Keratinocyte (primary cell): ENCODE measurements at regions not wholly inside any gene's neighbourhood (a gene's known extent, or its start where the extent isn't known, plus 50 kb on each side); places are given as distances from the start of the nearest gene placed in this dataset.

Experiments
- CTCF ChIP-seq, 3 experiments: IDR thresholded peaks in 1 of 3; conservative IDR thresholded peaks in 1 of 3; optimal IDR thresholded peaks in 1 of 3; 2 replicates in 2 of 3; 3 replicates in 1 of 3; pipeline versions ENCODE3 to v1.5.1; 2011; ENCODE audit warnings: low read length in 3 of 3, mild to moderate bottlenecking in 3 of 3, moderate library complexity in 2 of 3, control low read depth in 1 of 3, inconsistent platforms in 1 of 3; ENCODE audit not compliant: insufficient read depth in 2 of 3; ENCODE audit errors: extremely low read depth in 1 of 3
- EZH2 ChIP-seq: IDR thresholded peaks from one replicate; pipeline ENCODE4 v1.6.1; 2012; ENCODE audit warnings: inconsistent platforms, mild to moderate bottlenecking, low read length, moderate library complexity

GRCh38 chr20:30513050-30513628, 744.3 kb upstream of the DEFB115 start:
- TF ChIP-seq CTCF (optimal IDR thresholded peaks at IDR 0.05 in 1 of 3, IDR thresholded peaks at IDR 0.05 in 1 of 3, conservative IDR thresholded peaks at IDR 0.05 in 1 of 3; ENCODE audit: extremely low read depth in 1 of 3, insufficient read depth in 2 of 3, low read length in 3 of 3) (no peak), EZH2 (no peak)
